Cardiac muscle cell (in vitro differentiated cells and primary cell): ENCODE measurements at regions not wholly inside any gene's neighbourhood (a gene's known extent, or its start where the extent isn't known, plus 50 kb on each side); places are given as distances from the start of the nearest gene placed in this dataset.

ENCODE experiments used
- DNase-seq, 2 donors: peaks; one replicate each; pipeline versions ENCODE4 v3.0.0 to v3.0.0-alpha.2; 2010 to 2017; ENCODE audit warnings: low read depth in 1 of 2, low spot score in 1 of 2
- H3K27ac ChIP-seq: fragments of 200-600 bp; sonication (generic); 2 replicates; pipeline ENCODE4 v1.5.1; 2016
- H3K27me3 ChIP-seq: fragments of 200-600 bp; sonication (generic); 2 replicates; pipeline ENCODE4 v1.6.0; 2016; ENCODE audit warnings: control low read depth
- H3K36me3 ChIP-seq: fragments of 200-600 bp; sonication (generic); 2 replicates; pipeline ENCODE4 v1.5.1; 2016; ENCODE audit warnings: control low read depth
- H3K4me1 ChIP-seq: fragments of 200-600 bp; sonication (generic); 2 replicates; pipeline ENCODE4 v1.8.1; 2017; ENCODE audit warnings: low read depth, mild to moderate bottlenecking, mixed run types
- H3K4me3 ChIP-seq: fragments of 200-600 bp; sonication (generic); 2 replicates; pipeline ENCODE4 v1.5.1; 2016; ENCODE audit warnings: mild to moderate bottlenecking
- H3K9me3 ChIP-seq: fragments of 200-600 bp; sonication (generic); 2 replicates; pipeline ENCODE4 v1.5.1; 2017; ENCODE audit warnings: low read depth, mild to moderate bottlenecking, control low read depth
- CTCF ChIP-seq: IDR thresholded peaks from 2 replicates; pipeline ENCODE4 v1.5.1; 2012; ENCODE audit warnings: low read depth, mild to moderate bottlenecking, low read length

GRCh38 chr3:194990454-194991337, 280.3 kb downstream of the XXYLT1 start:
- DNase-seq: no peak
- Histone ChIP-seq H3K9me3 (no peaks in the 10 kb centered on the region), H3K27me3 (no peaks in the 10 kb centered on the region), H3K27ac (no peak overlapping the region), H3K4me3 (no peak overlapping the region), H3K4me1 (peaks cover 4% of the 10 kb centered on the region), H3K36me3 (no peaks in the 10 kb centered on the region)
- TF ChIP-seq CTCF: no peak

- H3K27ac ChIP-seq: no peak overlapping the region
- H3K9me3 ChIP-seq: no peaks in the 10 kb centered on the region
- no peaks in the 10 kb centered on the region for H3K36me3 ChIP-seq
- DNase-seq: no peak
- H3K27me3 ChIP-seq: no peaks in the 10 kb centered on the region
- no peak for TF ChIP-seq CTCF
- no peak overlapping the region for H3K4me3 ChIP-seq
- H3K4me1 ChIP-seq: peaks cover 4% of the 10 kb centered on the region
These were observed 279.7 kb downstream of the XXYLT1 start for GRCh38 chr3:194991338-194991654.

- no peaks in the 10 kb centered on the region for H3K27me3 ChIP-seq
- H3K9me3 ChIP-seq: no peaks in the 10 kb centered on the region
- H3K4me1 ChIP-seq: no peaks in the 10 kb centered on the region
- no peak overlapping the region for H3K4me3 ChIP-seq
- no peak for TF ChIP-seq CTCF
- H3K36me3 ChIP-seq: no peaks in the 10 kb centered on the region
- H3K27ac ChIP-seq: no peak overlapping the region
- DNase-seq: no peak
These were observed 277.1 kb downstream of the XXYLT1 start for GRCh38 chr3:194993896-194994295.

- Histone ChIP-seq H3K4me3 (no peak overlapping the region), H3K27ac (no peak overlapping the region), H3K36me3 (no peaks in the 10 kb centered on the region), H3K27me3 (no peaks in the 10 kb centered on the region), H3K9me3 (no peaks in the 10 kb centered on the region), H3K4me1 (no peaks in the 10 kb centered on the region)
- no peak for TF ChIP-seq CTCF
- DNase-seq: no peak
These were observed 276.4 kb downstream of the XXYLT1 start for GRCh38 chr3:194994551-194994981.

- H3K4me3 ChIP-seq: no peak overlapping the region
- H3K36me3 ChIP-seq: no peaks in the 10 kb centered on the region
- no peak for DNase-seq
- H3K27me3 ChIP-seq: no peaks in the 10 kb centered on the region
- no peaks in the 10 kb centered on the region for H3K9me3 ChIP-seq
- no peak for TF ChIP-seq CTCF
- H3K4me1 ChIP-seq: no peaks in the 10 kb centered on the region
- H3K27ac ChIP-seq: no peak overlapping the region
These were observed 275.6 kb downstream of the XXYLT1 start for GRCh38 chr3:194995334-194995733.
